GM18499 (cell line): ENCODE measurements at regions not wholly inside any gene's neighbourhood (a gene's known extent, or its start where the extent isn't known, plus 50 kb on each side); places are given as distances from the start of the nearest gene placed in this dataset.

ENCODE experiments used
- ATAC-seq: cut with Tn5 transposase; IDR thresholded peaks from one replicate; pipeline ENCODE4 v1.9.1; 2021; ENCODE audit warnings: moderate number of reproducible peaks; ENCODE audit not compliant: insufficient read depth, unreplicated experiment

DNA sequence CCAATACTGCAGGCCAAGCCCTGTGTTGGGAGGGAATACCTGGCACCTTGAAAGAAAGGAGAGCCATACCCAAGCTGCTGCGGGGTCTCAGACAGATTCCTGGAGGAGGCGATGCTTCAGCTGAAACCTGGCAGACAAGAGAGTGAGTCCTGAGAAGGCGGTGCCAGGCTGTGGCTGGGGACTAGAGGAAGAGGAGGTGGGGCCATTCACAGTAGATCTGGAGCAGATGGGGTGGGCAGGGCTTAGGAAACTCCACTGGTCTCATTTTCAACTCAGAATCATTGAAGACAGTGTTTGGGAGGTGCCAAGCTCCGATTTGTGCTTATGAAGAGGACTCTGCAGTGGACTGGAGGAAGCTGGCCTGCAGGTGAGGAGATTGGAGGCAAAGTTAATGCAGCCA is 236.3 kb upstream of the MKI67 start:
- no peak for ATAC-seq

DNA sequence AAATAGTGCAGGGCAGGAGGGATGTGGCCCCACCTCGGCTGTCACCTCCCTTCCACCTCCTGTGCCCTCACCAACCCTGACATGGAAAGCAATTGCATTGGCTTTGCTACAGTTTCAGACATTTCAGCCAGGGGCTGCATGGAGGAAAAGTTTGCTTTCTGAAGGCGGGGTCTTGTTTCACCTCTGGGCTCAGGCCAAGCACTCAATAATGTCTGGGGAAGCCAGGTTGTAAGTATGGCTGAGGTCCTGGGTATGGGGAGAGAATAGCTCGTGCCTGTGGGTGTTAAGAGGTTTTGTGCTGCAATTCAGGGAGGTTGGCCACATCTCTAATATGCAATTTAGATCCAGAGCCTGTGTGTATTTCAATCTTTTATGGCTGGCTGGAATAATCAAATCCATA is 238.4 kb upstream of the MKI67 start:
- no peak for ATAC-seq

DNA sequence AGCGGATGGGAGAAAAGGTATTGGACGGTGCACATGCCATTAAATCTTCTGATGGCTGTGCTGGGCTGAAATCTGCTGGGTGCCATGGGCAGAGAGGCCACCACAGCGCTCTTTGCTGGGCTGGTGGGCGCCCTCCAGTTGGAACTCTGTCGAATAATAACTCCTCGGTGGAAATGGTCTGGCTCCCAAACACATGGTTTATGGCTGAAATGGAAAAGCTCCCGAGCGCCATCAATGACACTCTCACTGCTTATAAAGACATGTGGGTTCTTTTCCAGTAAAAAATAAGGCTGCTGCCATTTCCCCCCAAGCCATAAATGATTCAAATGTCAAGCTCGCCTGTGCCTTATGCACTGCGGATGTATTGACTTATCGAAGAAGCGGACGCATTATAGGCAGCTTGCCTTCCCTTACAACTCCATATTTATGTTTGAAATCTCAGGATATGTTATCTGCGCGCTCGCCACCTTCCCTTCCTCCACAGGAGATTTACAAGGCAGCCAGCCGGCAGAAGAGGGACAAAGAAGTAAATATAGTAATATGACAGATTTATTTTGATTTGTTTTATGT is 239.0 kb upstream of the MKI67 start:
- no peak for ATAC-seq

DNA sequence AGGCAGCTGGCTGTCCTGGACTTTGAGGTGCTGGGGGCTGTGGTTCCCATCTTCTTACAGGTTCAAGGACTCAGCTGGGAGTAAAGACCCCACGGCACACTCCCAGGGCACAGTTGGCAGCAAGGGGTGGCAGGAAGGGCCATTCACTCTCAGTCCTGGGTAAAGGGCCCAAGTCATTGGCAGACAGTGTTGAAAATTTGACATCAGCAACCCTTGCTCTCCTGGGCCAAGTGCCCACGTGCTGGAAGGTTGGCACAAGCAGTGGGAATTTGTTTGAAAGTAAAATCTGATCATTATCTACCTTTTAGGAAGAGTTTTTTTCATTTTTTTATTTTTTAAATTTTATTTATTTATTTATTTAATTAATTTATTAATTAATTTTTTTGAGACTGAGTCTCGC is 241.6 kb upstream of the MKI67 start:
- no peak for ATAC-seq

DNA sequence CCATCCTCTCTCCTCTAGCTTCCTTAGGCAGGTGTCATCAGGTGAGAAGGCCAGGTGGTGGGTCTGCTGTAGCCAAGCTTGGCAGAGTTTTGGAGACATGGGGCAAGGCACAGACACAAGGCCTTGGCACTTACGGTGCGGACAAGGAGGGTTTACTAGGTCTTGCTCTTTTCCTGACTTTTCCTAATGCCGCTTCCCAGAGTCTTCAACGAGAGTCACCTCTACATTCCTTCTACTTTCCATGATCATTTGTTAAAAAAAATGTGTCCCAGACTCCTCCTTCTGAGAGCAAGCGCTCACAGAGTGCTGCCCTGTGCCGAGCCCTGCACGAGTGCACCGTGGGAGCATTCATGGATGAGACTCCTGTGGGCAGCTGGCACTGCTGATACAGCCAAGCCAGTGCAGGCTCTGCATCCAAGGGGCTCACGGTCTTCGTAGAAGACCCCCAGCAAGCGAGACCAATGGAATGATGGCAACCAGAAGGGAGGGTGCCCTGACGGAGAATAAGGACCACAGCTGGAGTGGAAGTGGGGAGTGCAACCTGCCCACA is 243.0 kb upstream of the MKI67 start:
- no peak for ATAC-seq

DNA sequence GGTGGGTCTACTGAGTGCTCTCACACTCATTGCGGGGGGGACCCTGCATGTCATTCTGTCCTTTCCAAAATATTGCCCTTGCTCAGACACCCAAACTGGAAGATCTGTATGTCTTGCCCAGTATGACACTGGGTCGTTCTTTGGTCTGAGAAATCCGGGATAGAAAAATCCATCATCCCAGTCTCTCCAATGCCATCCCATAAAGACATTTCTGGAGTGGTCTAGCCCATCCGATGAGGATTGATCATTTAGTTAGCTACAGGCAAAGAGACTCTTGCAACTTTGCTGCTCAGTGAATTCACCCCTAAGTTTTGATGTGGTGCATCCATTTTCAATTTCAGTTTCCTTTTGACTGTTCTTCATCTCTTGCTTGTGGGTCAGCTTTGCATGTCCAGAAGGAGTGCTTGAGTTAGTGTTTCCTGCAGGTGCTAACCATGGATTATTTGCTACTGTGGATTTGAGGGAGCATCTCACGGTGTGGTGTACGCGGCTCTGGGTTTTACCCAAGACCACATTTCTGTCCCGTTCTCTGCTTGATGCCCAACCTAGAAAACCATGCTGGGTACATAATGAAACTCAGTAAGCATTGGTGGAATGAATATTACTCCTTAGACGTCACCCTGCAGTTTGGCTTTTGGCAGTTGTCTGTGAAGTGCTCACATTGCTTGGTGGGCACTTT is 247.0 kb upstream of the MKI67 start:
- peak; percentile 93 for ATAC-seq

- ATAC-seq, result no peak
These were observed 247.6 kb upstream of the MKI67 start for GRCh38 chr10:128373831-128374230.

DNA sequence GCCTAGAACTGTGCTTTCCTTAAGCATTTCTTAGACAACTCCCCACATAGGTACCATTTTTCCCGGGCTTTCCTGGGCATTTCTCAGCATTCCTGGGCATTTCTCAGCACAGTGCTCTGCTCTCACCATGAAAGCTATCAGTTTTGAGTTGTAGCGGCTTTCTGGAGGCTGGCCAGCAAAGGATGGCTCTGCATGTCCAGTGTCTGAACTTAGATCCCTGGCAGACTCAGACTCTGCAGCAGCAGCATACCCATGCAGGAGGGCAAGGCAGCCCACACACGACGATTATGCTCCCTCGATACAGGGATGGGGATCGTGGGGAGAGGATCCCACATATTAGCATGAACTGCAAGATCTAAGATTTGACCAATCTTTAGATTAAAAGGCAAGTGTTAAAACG is 248.9 kb upstream of the MKI67 start:
- no peak for ATAC-seq

DNA sequence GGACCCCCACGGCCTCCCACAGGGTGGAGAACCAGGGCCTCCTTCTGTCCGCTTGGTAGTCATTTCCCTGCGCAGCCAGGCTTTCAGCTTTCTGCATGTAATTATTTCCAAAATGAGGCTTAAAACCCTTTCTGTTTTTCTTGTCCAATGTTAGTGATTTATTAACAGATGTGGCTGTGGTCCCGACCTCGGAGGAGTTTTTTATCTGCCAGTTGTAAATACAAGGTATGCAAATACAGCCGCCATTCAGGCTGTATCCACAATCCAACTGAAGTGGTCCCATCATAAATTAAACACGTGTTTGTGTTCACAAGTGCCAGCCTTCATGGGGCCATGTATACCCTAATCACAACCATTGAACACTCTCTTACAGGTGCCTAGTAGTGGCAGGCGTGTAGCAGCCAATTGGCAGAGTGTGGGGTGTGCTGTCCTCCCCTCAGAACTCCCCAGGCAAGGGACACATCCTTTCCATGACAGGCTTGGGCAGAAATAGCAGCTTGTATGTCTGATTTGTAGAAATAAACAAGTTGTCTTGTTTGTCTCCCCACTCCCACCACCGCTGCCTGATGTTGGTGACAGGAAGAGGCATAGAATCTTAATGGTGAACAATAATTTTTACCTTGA is 251.3 kb upstream of the MKI67 start:
- no peak for ATAC-seq

GRCh38 chr10:128377988-128378387 is 251.8 kb upstream of the MKI67 start:
- ATAC-seq, result no peak

GRCh38 chr10:128380946-128381345 is 254.7 kb upstream of the MKI67 start:
- ATAC-seq, result no peak

GRCh38 chr10:128382225-128382624 is 256.0 kb upstream of the MKI67 start:
- ATAC-seq, result no peak

GRCh38 chr10:128384831-128385230 is 258.6 kb upstream of the MKI67 start:
- ATAC-seq, result no peak

GRCh38 chr10:128386231-128386630 is 260.0 kb upstream of the MKI67 start:
- no peak for ATAC-seq

DNA sequence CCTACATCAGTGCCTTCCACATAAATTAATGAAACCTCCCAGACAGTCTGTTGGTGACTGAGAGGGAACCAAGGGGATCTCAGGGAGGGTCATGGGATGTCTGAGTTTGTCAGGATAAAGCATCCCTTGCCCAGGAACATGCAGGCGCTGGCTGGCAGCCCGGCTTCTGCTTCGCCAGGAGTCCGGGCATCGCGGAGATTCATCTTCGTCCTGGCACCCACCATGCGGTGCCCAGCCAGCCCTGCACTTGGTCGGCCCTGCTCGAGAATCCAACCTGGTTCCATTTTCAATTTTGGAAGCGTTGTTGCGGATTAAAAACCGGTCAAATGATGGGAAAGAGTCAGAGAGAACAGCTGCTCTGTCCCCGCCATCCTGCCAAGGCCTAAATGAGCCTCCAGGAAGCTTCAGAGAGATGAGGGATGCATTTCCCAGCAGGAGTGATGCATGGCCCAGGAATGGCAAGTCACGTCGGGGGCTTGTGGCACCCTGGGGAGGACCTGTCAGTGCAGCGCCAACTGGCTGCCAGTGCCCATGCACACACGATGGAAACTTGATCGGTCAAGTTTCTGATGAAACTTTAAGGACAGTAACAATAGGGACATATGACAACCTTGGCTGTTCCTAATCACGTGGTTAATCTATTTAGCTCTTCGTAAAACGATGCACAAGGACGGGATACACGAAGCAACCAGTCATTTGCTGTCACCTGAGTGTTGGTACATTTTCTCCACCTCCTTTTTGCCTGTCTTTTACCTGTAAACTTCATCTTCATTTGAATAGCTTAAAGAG is 260.8 kb upstream of the MKI67 start:
- ATAC-seq, result no peak

DNA sequence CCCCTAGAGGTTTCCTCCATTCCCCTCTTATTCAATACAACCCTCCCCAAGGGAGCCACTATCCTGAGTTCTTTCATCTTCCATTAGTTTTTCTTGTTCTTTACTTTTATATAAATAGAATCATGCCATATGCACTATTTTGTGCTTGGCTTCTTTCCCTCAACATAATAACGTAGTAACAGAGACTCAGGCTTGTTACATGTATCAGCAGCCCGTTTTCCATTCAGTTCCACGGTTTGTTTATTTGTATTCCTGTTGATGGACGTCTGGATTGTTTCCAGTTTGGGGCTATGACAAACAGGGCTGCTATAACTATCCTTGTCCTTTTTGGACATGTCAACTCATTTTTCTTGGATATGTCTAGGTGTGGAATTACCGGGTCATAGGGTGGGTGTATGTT is 264.4 kb upstream of the MKI67 start:
- no peak for ATAC-seq

GRCh38 chr10:128393546-128393945 is 267.3 kb upstream of the MKI67 start:
- no peak for ATAC-seq

GRCh38 chr10:128398118-128398517 is 271.9 kb upstream of the MKI67 start:
- no peak for ATAC-seq

- ATAC-seq, result no peak
These were observed 272.8 kb upstream of the MKI67 start for GRCh38 chr10:128398999-128399398.

DNA sequence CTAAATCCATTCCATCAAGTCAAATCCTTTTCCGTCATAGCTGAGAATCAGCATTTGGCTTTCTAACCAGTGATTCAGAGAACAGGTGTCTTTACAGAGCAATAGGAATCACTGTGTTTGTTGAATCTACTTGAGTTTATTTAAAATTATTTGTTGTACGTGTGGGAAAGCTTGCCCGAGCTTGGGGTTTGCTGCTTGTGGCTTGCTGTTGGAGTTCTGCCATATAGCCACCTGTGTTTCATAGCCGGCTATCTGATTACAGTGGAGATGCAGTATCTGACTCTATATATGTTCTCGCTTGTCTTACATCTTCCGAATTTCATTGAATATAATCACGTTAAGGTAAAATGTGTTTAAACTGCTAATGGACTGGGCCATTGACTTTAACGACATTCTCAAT is 274.3 kb upstream of the MKI67 start:
- ATAC-seq, result no peak

DNA sequence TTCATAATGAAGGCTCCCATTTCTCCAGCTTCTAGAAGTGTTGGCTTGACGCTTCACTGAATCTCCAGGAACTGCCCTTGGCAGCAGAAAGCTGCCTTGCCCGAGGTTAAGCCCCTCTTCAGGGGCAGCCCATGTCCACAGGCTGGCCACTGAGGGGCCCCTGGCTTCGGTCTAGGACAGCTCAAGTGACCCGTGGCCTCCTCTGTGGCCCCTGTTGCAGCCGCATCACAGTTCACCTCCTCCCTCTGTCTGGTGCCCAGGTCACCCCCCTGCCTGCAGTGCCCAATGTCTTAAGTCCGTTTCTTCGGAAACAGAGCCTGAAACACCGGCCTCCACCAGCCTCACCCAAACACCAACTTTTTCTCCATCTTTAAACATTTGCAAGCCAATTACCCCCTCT is 279.2 kb upstream of the MKI67 start:
- ATAC-seq, result no peak
